GM18499 (cell line): ENCODE measurements at regions not wholly inside any gene's neighbourhood (a gene's known extent, or its start where the extent isn't known, plus 50 kb on each side); places are given as distances from the start of the nearest gene placed in this dataset.

Experiments used
- ATAC-seq: cut with Tn5 transposase; IDR thresholded peaks from one replicate; pipeline ENCODE4 v1.9.1; 2021; ENCODE audit warnings: moderate number of reproducible peaks; ENCODE audit not compliant: insufficient read depth, unreplicated experiment

DNA sequence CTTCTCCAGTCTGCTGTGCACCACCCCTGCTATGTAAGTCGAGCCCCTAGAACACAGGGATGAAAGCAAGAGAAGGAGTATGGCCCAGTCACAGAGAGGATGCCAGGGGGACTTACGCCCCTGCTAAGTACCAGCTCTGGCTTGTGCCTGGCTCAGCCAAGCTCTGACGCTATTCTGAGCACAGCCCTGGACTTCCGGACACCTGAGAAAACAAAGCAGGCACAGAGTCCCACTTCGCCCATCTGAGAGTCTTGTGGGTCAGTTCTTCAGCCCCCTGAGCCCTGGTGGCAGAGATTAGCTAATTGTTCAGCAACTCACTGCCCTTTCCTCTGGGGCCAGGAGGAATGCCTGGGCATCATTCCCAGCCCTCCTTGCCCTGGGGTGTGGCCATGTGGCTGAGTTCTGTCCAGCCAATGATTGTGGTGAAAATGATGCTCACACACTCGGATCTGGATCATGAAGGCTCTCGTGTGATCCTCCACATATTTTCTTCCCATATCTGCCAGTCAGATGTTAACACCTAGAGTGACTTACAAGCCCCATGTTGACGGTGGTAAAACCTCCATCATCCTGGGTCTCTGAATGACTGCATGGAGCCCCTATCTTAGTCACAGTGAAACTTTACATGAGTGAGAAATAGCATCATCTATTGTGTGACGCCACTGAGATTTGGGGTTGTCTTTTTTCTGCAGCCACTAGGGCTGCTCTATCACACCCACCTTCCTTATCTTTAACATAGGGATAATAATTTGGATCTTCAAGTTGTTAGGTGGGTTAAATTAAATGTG is 105.7 kb downstream of the TPRA1 start:
- ATAC-seq, result no peak

GRCh38 chr3:127483902-127484591 is 106.5 kb downstream of the TPRA1 start:
- ATAC-seq, result peak; percentile 77

DNA sequence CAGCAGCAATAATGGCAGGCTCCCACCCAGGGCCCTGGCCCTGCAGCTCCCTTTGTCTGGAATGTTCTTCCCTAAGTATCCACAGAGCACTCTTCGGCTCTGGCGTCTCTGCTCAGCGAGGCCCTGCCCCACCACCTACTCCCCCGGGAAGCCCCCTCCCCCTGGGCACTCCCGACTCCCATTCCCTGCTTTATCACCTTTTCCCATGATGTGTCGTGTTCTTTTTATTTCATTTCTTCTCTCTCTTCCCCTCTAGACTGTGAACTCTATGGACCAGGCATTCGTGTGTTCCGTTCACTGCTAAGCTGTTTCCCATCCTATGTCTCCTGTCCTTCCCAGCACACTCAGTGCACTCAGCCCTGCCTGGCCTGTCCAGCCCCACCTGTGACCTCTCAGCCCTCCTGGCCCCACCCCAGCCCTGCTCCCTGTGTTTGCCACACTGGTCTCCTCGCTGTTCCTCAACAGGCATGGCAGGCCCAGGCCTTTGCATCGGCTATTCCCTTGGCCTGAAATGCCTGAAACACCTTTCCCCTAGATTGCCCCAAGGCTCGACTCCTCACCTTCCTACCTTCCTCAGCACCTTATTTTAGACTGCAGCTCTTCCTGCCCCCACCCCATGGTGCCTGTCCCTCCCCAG is 107.4 kb downstream of the TPRA1 start:
- no peak for ATAC-seq

GRCh38 chr3:127482216-127483004 is 108.1 kb downstream of the TPRA1 start:
- no peak for ATAC-seq

DNA sequence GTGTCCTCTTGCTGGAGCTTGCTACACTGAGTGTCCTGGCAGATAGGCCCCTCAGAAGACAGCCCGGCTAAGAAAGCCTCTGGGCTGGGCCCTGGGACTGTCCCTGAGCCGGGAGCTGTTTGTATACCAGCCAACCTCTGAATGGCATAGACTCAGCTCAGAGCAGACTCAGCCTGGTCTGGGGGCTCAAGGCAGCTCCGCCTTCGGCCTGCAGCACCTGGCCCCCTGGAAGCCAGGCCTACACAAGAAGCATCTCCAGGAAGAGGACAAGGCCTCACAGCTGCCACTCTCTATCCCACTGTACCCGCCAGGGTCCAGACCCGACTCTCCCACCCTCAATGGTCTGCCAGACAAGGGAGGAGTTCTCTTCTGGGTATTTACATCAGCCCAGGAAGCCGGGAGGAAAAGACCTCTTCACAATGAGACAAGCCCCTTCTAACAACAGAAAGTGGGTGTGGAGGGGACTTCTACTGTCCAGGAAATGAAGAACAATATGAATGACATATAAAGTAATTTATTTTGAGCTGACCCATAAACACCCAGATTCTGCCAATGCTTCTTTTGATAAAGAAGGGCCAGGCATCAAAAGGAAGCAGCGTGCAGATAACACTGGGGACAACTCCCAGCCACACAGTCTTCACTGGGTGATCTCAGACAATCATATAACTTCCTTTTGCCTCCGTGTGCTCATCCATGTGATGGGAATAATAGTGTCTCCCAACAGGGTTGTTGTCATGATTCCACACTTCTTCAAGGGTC is 110.2 kb downstream of the TPRA1 start:
- ATAC-seq, result no peak

GRCh38 chr3:127479449-127479848 is 111.1 kb downstream of the TPRA1 start:
- ATAC-seq, result no peak

DNA sequence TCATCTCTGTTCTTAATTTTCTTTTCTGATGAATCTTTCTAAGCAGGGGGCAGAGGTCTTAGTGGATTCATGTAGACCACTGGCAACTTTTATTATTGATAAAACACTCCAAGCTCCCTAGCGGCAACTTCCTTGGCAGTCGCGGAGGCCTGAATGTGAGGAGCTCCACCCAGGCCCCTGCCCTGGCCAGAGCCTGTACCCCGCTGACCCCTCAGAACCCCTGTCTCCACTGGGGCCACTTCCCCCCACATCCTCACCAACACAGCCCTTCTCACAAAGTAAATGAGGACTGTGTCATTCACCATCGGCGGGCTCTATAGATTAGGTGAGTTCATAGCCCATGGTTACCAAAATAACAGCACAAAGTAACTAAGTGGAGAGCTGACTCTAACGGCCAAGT is 111.6 kb downstream of the TPRA1 start:
- no peak for ATAC-seq

- no peak for ATAC-seq
Observed at GRCh38 chr3:127477396-127477795, 113.1 kb downstream of the TPRA1 start.

- no peak for ATAC-seq
Observed at GRCh38 chr3:127476936-127477335, 113.6 kb downstream of the TPRA1 start.

GRCh38 chr3:127475975-127476705 is 114.4 kb downstream of the TPRA1 start:
- ATAC-seq, result no peak

DNA sequence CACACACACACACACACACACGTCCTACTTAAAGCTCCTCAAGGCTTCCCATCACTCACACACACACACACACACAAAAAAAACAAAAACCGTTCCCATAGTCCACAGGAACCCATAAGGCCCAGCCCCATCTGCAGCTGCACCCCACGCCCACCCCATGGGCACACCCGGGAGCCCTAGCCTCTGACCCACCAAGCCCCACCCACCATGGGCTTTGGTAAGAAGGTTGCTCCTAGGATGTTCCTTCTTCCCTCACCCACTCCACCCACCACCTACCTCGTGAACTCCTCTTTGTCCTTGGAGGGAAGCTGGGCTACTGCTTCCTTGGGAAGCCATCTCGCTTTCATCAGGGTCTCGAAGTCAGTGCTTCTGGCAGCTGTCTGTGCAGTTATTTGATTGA is 115.1 kb downstream of the TPRA1 start:
- ATAC-seq, result no peak

DNA sequence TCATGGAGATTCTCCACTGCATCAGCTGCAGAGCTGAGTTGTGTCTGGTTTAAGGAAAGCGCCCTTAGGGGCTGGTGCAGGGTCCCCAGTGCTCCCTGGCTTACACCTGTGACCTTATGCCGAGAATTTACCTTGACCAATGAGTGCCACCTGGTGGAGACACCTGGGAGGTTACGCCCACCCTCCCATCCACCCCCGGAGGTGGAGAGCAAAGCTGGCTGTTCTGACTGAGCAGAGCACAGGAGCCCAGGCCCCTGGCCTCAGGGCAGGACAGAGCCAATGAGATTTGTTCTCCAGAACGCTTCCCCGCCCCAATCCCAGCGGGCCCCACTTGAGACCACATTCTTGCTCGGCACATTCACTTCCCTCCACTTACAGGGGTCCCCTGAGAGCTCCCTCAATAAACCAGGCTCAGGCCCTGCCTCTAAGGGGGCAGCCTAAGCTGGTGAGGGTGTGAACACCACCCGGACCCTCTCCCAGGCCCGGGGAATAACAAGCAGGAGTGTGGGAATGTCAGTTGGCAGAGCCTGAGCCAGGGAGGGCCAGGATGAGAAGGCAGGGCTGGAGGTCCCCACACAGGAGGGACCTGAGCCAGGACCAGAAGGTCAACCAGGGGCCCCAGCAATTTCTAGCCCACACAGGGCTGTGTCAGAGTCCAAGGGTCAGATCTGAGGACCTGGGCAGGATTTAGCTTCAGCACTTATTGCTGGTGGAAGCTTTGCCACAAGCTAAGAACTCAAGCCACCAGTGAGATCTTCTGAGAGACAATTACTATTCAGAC is 117.1 kb downstream of the TPRA1 start:
- no peak for ATAC-seq

- ATAC-seq, result no peak
Observed at GRCh38 chr3:127472506-127472905, 118.0 kb downstream of the TPRA1 start.

DNA sequence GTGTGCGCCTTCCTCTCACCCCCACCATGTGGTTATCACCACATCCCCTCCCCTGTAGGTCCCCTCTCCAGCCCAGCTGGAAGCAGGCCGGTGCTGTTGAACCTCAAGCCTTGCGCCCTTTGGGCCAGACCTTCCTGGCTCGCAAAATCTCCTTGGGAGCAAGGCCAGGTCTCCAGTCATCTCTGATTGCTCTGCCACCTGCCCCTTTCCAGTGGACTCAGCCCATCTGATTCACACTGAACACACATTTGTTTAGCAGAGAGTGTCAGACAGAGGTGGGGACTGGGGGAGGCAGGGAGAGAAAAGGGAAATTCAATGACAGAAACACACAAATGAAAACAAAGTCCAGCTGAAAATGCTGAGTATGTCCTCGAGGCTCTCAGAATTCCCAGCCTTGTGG is 119.4 kb downstream of the TPRA1 start:
- ATAC-seq, result no peak

- no peak for ATAC-seq
Observed at GRCh38 chr3:127469760-127470159, 120.8 kb downstream of the TPRA1 start.

DNA sequence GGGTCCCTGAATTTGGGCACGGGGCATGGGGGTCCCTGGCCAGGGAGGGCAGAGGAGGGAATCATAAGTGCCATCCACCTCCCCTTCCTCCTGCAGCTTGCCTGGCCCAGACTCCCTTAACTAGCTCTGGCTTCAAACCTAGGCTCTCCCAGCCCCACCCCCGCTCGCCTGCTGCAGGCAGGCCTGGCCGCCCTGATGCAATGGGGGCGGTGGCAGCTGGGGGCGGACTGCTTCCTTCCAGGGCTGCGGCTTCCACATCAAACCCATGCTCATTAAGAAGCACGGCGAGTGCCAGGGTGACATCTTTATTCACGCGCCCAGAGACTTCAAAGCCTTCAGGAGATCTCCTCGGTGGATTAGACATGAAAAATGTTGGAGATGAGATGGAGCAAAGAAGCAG is 123.1 kb downstream of the TPRA1 start:
- ATAC-seq, result no peak

- ATAC-seq, result no peak
Observed at GRCh38 chr3:127464642-127465041, 125.9 kb downstream of the TPRA1 start.

GRCh38 chr3:127462111-127462655 is 128.3 kb downstream of the TPRA1 start:
- no peak for ATAC-seq
